ENCODE measurements at regions not wholly inside any gene's neighbourhood (a gene's known extent, or its start where the extent isn't known, plus 50 kb on each side); places are given as distances from the start of the nearest gene placed in this dataset.
A peak's percentile ranks its signal among the peaks of the same experiment; 100 is the strongest.
"Not testable (repeated sequence)": the region's sequence is repeated elsewhere in the genome, so short reads cannot be mapped to it uniquely, and the experiment has no call there.

GRCh38 chr7:142566271-142566670 lies 183.0 kb upstream of the PRSS1 start:
- no peaks in the 10 kb centered on the region for H4K20me1 ChIP-seq (ENCODE audit: control insufficient read depth, extremely low read depth, insufficient read depth, low read length)
- TF ChIP-seq EZH2 (IDR thresholded peaks at IDR 0.05; ENCODE audit: low read length, missing control alignments) (no peak), CTCF (conservative IDR thresholded peaks at IDR 0.05 in 1 of 2, IDR thresholded peaks at IDR 0.05 in 1 of 2; ENCODE audit: low read depth in 1 of 2, low read length in 2 of 2) (no peak)
- no peak overlapping the region for H3K27ac ChIP-seq (ENCODE audit: insufficient read depth, low read length)
- H3K36me3 ChIP-seq (ENCODE audit: control insufficient read depth, insufficient read depth, low read length): no peaks in the 10 kb centered on the region
- no peak overlapping the region for H3K9ac ChIP-seq (ENCODE audit: insufficient read depth, low read length)
- no peak overlapping the region for H3K4me3 ChIP-seq (replicated peaks in 1 of 4; ENCODE audit: control extremely low read depth in 1 of 4, insufficient read depth in 1 of 4, low read depth in 3 of 4, low read length in 4 of 4)
- H2AFZ ChIP-seq (ENCODE audit: low read length): no peak overlapping the region
- H3K27me3 ChIP-seq (ENCODE audit: control insufficient read depth, insufficient read depth, low read length): no peaks in the 10 kb centered on the region
- no peaks in the 10 kb centered on the region for H3K9me3 ChIP-seq (ENCODE audit: control insufficient read depth, insufficient read depth, low read depth, low read length)
- peaks cover 21% of the 10 kb centered on the region for H3K4me1 ChIP-seq (ENCODE audit: control insufficient read depth, extremely low read depth, insufficient read depth, low read length)
- H3K4me2 ChIP-seq (ENCODE audit: extremely low read depth, insufficient read depth, low read length): no peak overlapping the region
- DNase-seq (ENCODE audit: low read depth in 2 of 2): no peak
- H3K79me2 ChIP-seq (ENCODE audit: control insufficient read depth, insufficient read depth, low read length): no peaks in the 10 kb centered on the region

DNA sequence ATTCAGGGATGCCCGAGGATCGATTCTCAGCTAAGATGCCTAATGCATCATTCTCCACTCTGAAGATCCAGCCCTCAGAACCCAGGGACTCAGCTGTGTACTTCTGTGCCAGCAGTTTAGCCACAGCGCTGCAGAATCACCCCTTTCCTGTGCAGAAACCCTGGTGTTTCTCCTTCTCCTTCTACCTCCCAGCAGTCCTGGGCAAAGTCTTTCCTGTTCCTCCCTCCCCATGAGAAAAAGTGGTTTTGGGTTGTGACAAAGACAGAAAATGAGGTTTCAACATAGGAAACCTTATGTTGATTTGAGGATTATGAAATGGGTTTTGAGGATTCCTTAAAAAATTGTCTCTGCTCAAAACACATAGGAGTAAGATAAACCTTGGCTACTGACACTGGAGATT lies 185.1 kb upstream of the PRSS1 start:
- H3K27me3 ChIP-seq (ENCODE audit: control insufficient read depth, insufficient read depth, low read length); H2AFZ ChIP-seq (ENCODE audit: low read length); DNase-seq (ENCODE audit: low read depth in 2 of 2); H3K4me3 ChIP-seq (replicated peaks in 1 of 4; ENCODE audit: control extremely low read depth in 1 of 4, insufficient read depth in 1 of 4, low read depth in 3 of 4, low read length in 4 of 4); H3K9ac ChIP-seq (ENCODE audit: insufficient read depth, low read length); H3K9me3 ChIP-seq (ENCODE audit: control insufficient read depth, insufficient read depth, low read depth, low read length); H3K4me2 ChIP-seq (ENCODE audit: extremely low read depth, insufficient read depth, low read length); H3K36me3 ChIP-seq (ENCODE audit: control insufficient read depth, insufficient read depth, low read length); H3K79me2 ChIP-seq (ENCODE audit: control insufficient read depth, insufficient read depth, low read length); H4K20me1 ChIP-seq (ENCODE audit: control insufficient read depth, extremely low read depth, insufficient read depth, low read length): not testable (repeated sequence)
- peak overlapping the region; percentile 59 for H3K27ac ChIP-seq (ENCODE audit: insufficient read depth, low read length)
- H3K4me1 ChIP-seq (ENCODE audit: control insufficient read depth, extremely low read depth, insufficient read depth, low read length): peaks cover 27% of the 10 kb centered on the region

GRCh38 chr7:142563470-142563869 lies 185.8 kb upstream of the PRSS1 start:
- H3K4me1 ChIP-seq (ENCODE audit: control insufficient read depth, extremely low read depth, insufficient read depth, low read length): peaks cover 31% of the 10 kb centered on the region
- peak overlapping the region; percentile 59 for H3K27ac ChIP-seq (ENCODE audit: insufficient read depth, low read length)
- DNase-seq (ENCODE audit: low read depth in 2 of 2): peak in 1 of 2 donors; percentile 58

More at GRCh38 chr7:142563470-142563869, 185.8 kb upstream of the PRSS1 start:
- no peaks in the 10 kb centered on the region for H3K79me2 ChIP-seq (ENCODE audit: control insufficient read depth, insufficient read depth, low read length)
- TF ChIP-seq CTCF (conservative IDR thresholded peaks at IDR 0.05 in 1 of 2, IDR thresholded peaks at IDR 0.05 in 1 of 2; ENCODE audit: low read depth in 1 of 2, low read length in 2 of 2) (no peak), EZH2 (IDR thresholded peaks at IDR 0.05; ENCODE audit: low read length, missing control alignments) (no peak)
- no peaks in the 10 kb centered on the region for H3K36me3 ChIP-seq (ENCODE audit: control insufficient read depth, insufficient read depth, low read length)
- no peak overlapping the region for H3K4me3 ChIP-seq (replicated peaks in 1 of 4; ENCODE audit: control extremely low read depth in 1 of 4, insufficient read depth in 1 of 4, low read depth in 3 of 4, low read length in 4 of 4)
- no peaks in the 10 kb centered on the region for H3K27me3 ChIP-seq (ENCODE audit: control insufficient read depth, insufficient read depth, low read length)
- H3K9me3 ChIP-seq (ENCODE audit: control insufficient read depth, insufficient read depth, low read depth, low read length): no peaks in the 10 kb centered on the region
- no peak overlapping the region for H2AFZ ChIP-seq (ENCODE audit: low read length)
- no peak overlapping the region for H3K9ac ChIP-seq (ENCODE audit: insufficient read depth, low read length)
- H3K4me2 ChIP-seq (ENCODE audit: extremely low read depth, insufficient read depth, low read length): no peak overlapping the region
- H4K20me1 ChIP-seq (ENCODE audit: control insufficient read depth, extremely low read depth, insufficient read depth, low read length): no peaks in the 10 kb centered on the region
